Hepatocyte (in vitro differentiated cells): ENCODE measurements at regions not wholly inside any gene's neighbourhood (a gene's known extent, or its start where the extent isn't known, plus 50 kb on each side); places are given as distances from the start of the nearest gene placed in this dataset.
"Not testable (repeated sequence)": the region's sequence is repeated elsewhere in the genome, so short reads cannot be mapped to it uniquely, and the experiment has no call there.

ENCODE experiments used
- DNase-seq: peaks from one replicate; pipeline ENCODE4 v3.0.0-alpha.2; 2016; ENCODE audit warnings: low spot score
- H2AFZ ChIP-seq: fragments of 200-600 bp; sonication (generic); 2 replicates; pipeline ENCODE4 v1.6.0; 2016; ENCODE audit warnings: antibody characterized with exemption, mild to moderate bottlenecking
- H3K27ac ChIP-seq: fragments of 200-600 bp; sonication (generic); 2 replicates; pipeline ENCODE4 v1.5.1; 2016; ENCODE audit warnings: mild to moderate bottlenecking
- H3K27me3 ChIP-seq: fragments of 200-600 bp; sonication (generic); 2 replicates; pipeline ENCODE4 v1.6.1; 2016
- H3K36me3 ChIP-seq: fragments of 200-600 bp; sonication (generic); replicated peaks from 2 replicates; pipeline ENCODE4 v1.5.1; 2016; ENCODE audit warnings: low read depth; ENCODE audit not compliant: insufficient read depth
- H3K4me1 ChIP-seq: fragments of 200-600 bp; sonication (generic); 2 replicates; pipeline ENCODE4 v1.5.1; 2016; ENCODE audit warnings: mild to moderate bottlenecking, moderate library complexity; ENCODE audit not compliant: insufficient read depth
- H3K4me2 ChIP-seq: fragments of 200-600 bp; sonication (generic); 2 replicates; pipeline ENCODE4 v1.6.0; 2016
- H3K4me3 ChIP-seq: fragments of 200-600 bp; sonication (generic); 2 replicates; pipeline ENCODE4 v1.5.1; 2016; ENCODE audit warnings: mild to moderate bottlenecking
- H3K79me2 ChIP-seq: fragments of 200-600 bp; sonication (generic); 2 replicates; pipeline ENCODE4 v1.6.0; 2017; ENCODE audit warnings: mild to moderate bottlenecking
- H3K9me2 ChIP-seq: fragments of 200-600 bp; sonication (generic); replicated peaks from 2 replicates; pipeline ENCODE4 v1.6.0; 2017; ENCODE audit warnings: mild to moderate bottlenecking; ENCODE audit not compliant: insufficient read depth
- H3K9me3 ChIP-seq: fragments of 200-600 bp; sonication (generic); 2 replicates; pipeline ENCODE4 v1.5.1; 2016; ENCODE audit warnings: low read depth, mild to moderate bottlenecking
- H4K20me1 ChIP-seq: fragments of 200-600 bp; sonication (generic); 2 replicates; pipeline ENCODE4 v1.6.0; 2016; ENCODE audit warnings: mild to moderate bottlenecking; ENCODE audit not compliant: insufficient read depth, poor library complexity, severe bottlenecking
- EZH2 ChIP-seq: fragments of 200-600 bp; sonication (generic); IDR thresholded peaks from 2 replicates; pipeline ENCODE4 v1.6.1; 2016; ENCODE audit warnings: antibody characterized with exemption, mild to moderate bottlenecking, borderline replicate concordance
- EZH2phosphoT487 ChIP-seq: fragments of 200-600 bp; sonication (generic); IDR thresholded peaks from one replicate; pipeline ENCODE4 v1.6.1; 2018; ENCODE audit warnings: antibody characterized with exemption, mild to moderate bottlenecking, low read depth, moderate library complexity; ENCODE audit not compliant: unreplicated experiment, severe bottlenecking
- WGBS: methylation state at CpG from one replicate; pipeline ENCODE4 v1.1.6; 2016; ENCODE audit warnings: low lambda C conversion rate; ENCODE audit errors: missing lambda C conversion rate; 5-methylcytosine and 5-hydroxymethylcytosine counted together
- TF ChIP-seq, protein P1 (sequence below): fragments of 200-600 bp; sonication (generic); IDR thresholded peaks from 2 replicates; pipeline ENCODE4 v1.5.1; 2016; ENCODE audit warnings: antibody characterized with exemption, mild to moderate bottlenecking; ENCODE audit not compliant: poor library complexity

DNA sequence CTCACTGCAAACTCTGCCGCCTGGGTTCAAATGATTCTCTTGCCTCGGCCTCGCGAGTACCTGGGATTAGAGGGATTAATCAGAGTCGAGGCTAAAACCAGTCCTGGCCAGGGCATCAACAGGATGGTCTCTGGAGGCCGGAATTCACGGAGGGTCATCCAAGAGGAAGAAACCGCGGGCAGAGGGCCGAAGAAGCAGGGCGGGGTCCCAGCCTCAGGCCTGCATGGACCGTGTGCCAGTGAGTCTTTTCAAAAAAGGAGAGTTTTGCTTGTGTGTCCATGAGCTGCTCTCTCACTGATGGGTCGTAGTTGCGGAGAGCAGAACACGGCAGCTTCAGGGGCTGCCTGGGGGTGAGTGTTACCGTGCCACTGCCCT, 295.1 kb upstream of the ZNF337 start:
- no peaks in the 10 kb centered on the region for H3K79me2 ChIP-seq
- H3K27me3 ChIP-seq: no peaks in the 10 kb centered on the region
- no peaks in the 10 kb centered on the region for H3K9me2 ChIP-seq
- no peaks in the 10 kb centered on the region for H4K20me1 ChIP-seq
- H3K36me3 ChIP-seq: no peaks in the 10 kb centered on the region
- no peaks in the 10 kb centered on the region for H3K9me3 ChIP-seq
- H3K4me1 ChIP-seq: no peaks in the 10 kb centered on the region
- DNase-seq: no peak
- H2AFZ ChIP-seq: no peak overlapping the region
- H3K4me2 ChIP-seq: no peak overlapping the region
- H3K27ac ChIP-seq: no peak overlapping the region
- 84% methylated on average over 16 of the region's 16 CpGs for WGBS
- H3K4me3 ChIP-seq: no peak overlapping the region
- TF ChIP-seq, protein P1, sequence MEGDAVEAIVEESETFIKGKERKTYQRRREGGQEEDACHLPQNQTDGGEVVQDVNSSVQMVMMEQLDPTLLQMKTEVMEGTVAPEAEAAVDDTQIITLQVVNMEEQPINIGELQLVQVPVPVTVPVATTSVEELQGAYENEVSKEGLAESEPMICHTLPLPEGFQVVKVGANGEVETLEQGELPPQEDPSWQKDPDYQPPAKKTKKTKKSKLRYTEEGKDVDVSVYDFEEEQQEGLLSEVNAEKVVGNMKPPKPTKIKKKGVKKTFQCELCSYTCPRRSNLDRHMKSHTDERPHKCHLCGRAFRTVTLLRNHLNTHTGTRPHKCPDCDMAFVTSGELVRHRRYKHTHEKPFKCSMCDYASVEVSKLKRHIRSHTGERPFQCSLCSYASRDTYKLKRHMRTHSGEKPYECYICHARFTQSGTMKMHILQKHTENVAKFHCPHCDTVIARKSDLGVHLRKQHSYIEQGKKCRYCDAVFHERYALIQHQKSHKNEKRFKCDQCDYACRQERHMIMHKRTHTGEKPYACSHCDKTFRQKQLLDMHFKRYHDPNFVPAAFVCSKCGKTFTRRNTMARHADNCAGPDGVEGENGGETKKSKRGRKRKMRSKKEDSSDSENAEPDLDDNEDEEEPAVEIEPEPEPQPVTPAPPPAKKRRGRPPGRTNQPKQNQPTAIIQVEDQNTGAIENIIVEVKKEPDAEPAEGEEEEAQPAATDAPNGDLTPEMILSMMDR: no peak
- TF ChIP-seq EZH2 (no peak), EZH2phosphoT487 (no peak)

DNA sequence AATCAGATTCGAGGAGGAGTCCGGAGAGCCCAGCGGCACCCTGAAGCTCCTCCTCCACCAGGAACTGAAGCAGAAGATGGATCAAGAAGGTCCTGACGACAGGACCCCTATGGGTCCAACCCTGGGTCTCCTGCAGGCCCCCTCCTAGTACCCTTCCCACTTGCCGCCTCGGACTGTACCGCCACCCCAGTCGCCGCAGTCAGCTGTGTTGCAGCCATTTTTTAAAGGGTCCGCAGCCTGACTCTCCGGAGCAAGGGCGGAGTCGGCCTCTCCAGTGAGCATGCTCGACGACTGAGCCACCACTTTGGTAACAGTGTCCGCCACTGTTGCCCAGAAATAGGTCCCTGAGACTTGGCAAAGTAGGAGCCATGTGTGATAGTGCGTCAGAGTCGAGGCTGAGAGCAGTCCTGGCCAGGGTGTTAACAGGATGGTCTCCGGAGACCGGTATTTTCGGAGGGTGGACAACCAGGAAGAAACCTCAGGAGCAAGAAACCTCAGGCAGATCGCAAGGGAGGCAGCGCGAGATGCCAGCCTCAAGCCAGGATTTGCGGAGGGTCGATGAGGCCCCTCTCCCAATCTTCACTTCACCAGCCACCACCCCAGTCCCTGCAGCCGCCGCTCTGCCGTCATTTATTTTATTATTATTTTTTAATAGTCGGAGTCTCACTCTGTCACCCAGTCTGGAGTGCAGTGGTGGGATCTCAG, 294.6 kb upstream of the ZNF337 start:
- no peaks in the 10 kb centered on the region for H3K27me3 ChIP-seq
- H3K27ac ChIP-seq: no peak overlapping the region
- H3K9me2 ChIP-seq: no peaks in the 10 kb centered on the region
- H3K4me2 ChIP-seq: no peak overlapping the region
- H3K9me3 ChIP-seq: no peaks in the 10 kb centered on the region
- H3K36me3 ChIP-seq: no peaks in the 10 kb centered on the region
- H4K20me1 ChIP-seq: no peaks in the 10 kb centered on the region
- 95% methylated on average over 30 of the region's 30 CpGs for WGBS
- H3K4me1 ChIP-seq: no peaks in the 10 kb centered on the region
- no peak for TF ChIP-seq EZH2phosphoT487
- TF ChIP-seq, protein P1: no peak
- no peak for TF ChIP-seq EZH2
- no peak for DNase-seq
- H3K4me3 ChIP-seq: no peak overlapping the region
- H3K79me2 ChIP-seq: no peaks in the 10 kb centered on the region
- no peak overlapping the region for H2AFZ ChIP-seq

DNA sequence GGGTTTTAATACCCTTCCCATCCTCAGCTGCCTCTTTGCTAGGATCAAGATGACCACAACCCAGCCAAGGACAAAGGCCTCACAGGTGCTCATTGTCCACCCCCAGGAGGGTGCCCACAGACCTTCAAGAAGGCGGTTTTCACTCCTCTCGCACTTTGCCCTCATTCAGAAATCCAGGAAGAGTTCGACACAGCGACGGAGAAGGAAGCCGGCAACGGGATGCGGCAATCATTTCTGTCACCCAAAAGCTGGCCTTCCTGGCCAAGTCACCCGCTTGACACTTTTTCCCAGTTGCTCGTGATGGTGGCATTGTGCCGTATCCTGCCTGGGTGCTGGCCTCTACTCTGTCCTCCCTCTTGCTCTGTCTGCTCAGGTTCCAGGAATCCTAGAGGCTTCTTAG, 293.0 kb upstream of the ZNF337 start:
- H3K36me3 ChIP-seq, H3K4me1 ChIP-seq, H3K4me3 ChIP-seq, H4K20me1 ChIP-seq, H3K27me3 ChIP-seq, H3K4me2 ChIP-seq, H3K9me2 ChIP-seq, H2AFZ ChIP-seq, DNase-seq, H3K9me3 ChIP-seq, H3K27ac ChIP-seq, H3K79me2 ChIP-seq: not testable (repeated sequence)
- 92% methylated on average over 11 of the region's 11 CpGs for WGBS

DNA sequence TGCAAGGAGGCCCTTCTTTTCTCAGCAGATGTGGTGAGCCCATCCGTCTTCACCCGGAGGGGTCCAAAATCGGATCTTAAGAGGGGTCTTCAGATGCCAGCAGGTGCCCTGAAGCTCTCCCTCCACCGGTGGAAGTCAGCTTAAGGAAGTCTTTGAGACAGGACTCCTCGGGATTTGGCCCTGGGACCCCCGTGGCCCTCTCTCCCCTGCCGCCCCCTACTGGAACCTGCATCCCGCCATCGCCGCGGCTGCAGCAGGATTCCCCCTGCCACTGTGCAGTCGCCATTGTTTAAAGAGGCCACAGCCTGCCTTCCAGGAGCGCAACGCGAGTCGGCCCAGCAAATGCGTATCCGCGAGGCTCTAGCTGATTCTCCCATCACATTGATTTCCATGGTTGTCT, 292.5 kb upstream of the ZNF337 start:
- Histone ChIP-seq H3K27ac (no peak overlapping the region), H3K4me2 (no peak overlapping the region), H3K4me1 (no peaks in the 10 kb centered on the region), H4K20me1 (no peaks in the 10 kb centered on the region), H2AFZ (no peak overlapping the region), H3K36me3 (no peaks in the 10 kb centered on the region), H3K9me3 (no peaks in the 10 kb centered on the region), H3K27me3 (no peaks in the 10 kb centered on the region), H3K79me2 (no peaks in the 10 kb centered on the region), H3K9me2 (no peaks in the 10 kb centered on the region), H3K4me3 (no peak overlapping the region)
- 91% methylated on average over 13 of the region's 19 CpGs for WGBS
- DNase-seq: no peak
- TF ChIP-seq, protein P1: no peak
- TF ChIP-seq EZH2 (no peak), EZH2phosphoT487 (no peak)

DNA sequence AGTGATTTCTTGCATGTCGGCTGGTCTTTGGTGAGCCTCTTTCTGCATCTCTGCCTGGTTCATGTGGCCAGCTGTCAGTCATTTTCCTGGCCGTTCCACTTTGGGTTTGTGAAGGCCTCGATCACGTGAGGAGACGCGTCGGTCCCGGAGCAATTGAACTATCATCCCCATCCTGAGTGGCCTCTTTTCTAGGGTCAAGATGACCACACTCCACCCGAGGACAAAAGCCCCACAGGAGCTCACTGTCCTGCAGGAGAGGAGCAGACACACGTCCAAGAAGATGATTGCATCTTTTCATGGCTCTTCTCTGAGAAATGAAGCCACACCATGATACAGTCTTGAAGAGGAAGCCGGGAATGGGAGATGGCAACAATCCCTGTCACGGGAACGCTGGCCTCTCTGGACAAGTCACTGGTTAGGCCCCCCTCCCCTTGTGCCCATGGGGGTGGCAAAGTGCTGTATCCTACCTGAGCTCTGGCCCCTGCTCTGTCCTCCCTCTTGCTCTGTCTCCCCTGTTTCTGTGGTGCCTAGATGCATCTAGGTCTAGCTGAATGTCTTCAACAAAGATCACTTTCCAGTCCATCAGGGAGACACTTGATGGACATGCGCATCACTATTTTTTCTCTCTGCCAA, 291.4 kb upstream of the ZNF337 start:
- H2AFZ ChIP-seq, H4K20me1 ChIP-seq, H3K4me1 ChIP-seq, H3K9me2 ChIP-seq, H3K79me2 ChIP-seq, DNase-seq, H3K36me3 ChIP-seq, H3K27me3 ChIP-seq, H3K9me3 ChIP-seq, H3K27ac ChIP-seq, H3K4me2 ChIP-seq, H3K4me3 ChIP-seq: not testable (repeated sequence)
- 90% methylated on average over 14 of the region's 14 CpGs for WGBS
